Right renal cortex interstitium (tissue), 3 donors: ENCODE measurements at regions not wholly inside any gene's neighbourhood (a gene's known extent, or its start where the extent isn't known, plus 50 kb on each side); places are given as distances from the start of the nearest gene placed in this dataset.
"Not testable (repeated sequence)": the region's sequence is repeated elsewhere in the genome, so short reads cannot be mapped to it uniquely, and the experiment has no call there.

Source experiments
- DNase-seq, 3 donors: peaks; one replicate each; pipeline ENCODE4 v3.0.0-alpha.2; 2013; ENCODE audit warnings: low read depth in 3 of 3, low spot score in 2 of 3

DNA sequence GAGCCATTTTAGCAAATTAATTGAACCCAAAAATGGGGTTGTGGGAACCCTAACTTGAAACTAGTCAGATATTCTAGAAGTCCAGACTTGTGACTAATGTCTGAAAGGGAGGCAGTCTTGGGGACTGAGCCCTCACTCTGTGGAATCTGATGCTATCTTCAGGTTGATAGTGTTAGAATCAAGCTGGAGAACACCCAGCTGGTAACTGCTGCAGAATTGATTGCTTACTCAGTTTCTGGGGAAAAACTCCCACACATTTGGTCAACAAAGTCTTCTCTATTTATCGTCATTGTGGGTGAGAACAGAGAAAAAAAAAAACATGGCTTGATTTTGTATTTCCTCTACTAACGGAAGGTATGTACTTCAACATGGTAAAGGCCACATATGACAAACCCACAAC is 1925.8 kb upstream of the CELF4 start:
- DNase-seq = no peak

DNA sequence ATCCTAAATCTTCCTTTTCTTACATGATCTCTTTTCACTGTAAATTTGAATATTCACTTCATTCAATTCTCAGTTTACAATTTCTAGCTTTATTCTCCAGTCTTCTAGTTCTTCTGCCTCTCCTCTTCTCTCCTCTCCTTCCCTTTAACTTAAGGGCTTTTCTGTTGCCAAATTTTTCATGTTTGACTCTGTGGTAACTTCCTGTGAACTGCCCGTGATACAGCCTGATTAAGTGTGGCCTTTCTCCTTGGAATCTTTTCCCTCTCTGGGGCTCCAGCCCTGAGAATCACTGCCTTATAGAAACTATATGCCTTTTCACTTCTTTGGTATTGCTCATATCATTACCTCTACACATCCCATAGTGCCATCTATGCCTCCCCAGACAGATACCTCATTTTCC is 1923.8 kb upstream of the CELF4 start:
- no peak for DNase-seq

DNA sequence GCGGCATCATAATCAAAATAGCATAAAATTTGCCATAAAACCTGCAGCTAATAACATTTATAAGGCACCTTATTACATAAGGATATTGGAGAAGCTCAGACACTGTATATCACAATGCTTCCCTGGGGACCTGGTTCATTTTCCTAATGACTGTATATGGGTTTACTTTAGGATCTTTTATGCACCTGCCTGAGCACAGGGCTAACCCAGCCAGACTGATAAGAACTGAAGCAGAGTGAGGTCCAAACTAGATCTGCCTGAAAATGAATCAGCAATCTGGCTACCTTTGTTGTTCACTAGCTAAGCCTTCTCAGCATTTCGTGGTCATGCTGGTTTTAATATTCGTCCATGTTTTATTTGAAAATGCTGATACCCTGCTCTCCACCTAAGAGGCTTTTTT is 1922.3 kb upstream of the CELF4 start:
- DNase-seq = no peak

DNA sequence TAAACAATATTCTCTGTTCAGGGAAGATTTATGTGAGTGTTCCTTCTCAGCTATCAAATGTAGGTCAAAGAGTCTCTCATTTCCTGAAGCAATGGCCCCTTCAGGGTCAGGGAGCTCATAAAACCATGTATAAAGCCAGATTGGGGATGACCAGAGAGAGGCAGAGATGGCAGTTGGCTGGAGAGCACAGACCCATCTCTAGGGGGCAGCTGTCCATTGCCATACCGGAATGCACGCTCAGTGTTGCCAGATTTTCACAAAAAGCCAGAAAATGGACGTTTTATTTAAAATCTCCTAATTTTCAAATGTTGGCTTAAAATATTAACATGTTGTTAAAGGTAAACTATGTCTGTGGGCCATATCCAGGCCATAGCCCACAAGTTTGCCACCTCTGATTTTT is 1920.7 kb upstream of the CELF4 start:
- no peak for DNase-seq

DNA sequence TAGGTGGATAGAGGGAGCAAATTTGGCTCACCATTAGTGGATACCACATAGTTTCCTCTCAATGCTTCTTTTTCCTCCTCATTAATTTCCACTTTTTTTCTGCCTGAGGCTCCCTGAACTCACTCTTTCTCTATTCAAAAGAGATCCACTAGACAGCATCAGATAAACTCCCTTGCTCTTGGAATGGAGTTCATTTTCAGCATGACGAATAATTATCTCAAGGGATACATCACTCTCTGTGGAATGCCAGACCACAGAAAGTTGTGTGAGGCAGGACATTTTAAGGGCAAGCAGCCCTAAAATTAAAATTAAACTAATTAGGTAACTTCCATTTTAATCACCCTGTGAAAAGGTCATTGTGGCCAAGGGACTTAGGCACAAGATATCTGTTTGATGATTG is 1920.1 kb upstream of the CELF4 start:
- no peak for DNase-seq

DNA sequence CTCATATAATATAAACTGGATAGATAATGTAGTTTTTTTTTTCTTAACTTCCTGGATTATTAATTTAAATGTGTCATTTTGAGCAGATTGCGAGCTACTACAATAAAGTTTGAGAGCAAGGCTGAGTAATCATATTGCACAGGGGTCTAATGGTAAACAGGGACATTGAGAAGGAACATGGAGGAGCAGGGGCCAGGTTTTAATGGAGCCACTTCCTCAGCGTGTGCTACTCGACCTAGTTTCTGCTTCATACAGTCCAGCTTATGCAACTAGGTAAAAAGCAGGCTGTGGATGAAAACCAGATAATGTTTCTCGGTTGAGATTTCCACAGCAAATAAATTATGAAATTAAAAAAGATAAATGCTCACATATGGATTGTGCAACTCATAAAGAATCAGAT is 1915.7 kb upstream of the CELF4 start:
- DNase-seq = no peak

DNA sequence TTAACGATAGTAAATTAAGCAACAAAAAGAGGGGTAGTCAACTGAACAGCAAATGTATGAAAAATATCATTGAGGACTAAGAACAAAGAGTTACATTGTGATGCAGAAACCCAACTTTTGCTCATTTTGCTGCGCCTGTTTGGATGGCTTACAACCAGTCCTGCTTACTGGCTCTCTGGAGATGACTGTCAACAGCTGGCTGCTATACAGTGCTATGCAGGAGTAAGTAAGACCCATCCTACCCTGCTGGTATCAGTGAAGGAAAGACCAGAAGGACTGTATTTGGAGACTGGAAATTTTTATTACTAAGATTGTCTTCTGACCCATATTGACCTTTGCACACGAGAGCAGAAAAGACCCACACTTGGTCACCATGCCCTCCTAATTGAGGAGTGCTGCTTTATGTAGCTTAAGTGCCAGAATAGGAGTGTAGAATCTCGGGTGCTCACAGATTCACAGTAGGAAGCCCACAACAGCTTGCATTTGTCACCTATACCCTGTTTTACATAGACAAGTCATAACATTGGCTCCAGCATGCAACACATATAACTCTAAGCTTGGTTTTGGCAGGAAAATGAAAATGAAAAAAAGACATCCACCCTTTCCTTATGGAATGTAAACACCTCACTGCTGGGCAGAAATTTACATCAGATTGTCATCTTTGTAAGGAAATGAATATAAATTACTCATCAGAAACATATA is 1915.0 kb upstream of the CELF4 start:
- no peak for DNase-seq

DNA sequence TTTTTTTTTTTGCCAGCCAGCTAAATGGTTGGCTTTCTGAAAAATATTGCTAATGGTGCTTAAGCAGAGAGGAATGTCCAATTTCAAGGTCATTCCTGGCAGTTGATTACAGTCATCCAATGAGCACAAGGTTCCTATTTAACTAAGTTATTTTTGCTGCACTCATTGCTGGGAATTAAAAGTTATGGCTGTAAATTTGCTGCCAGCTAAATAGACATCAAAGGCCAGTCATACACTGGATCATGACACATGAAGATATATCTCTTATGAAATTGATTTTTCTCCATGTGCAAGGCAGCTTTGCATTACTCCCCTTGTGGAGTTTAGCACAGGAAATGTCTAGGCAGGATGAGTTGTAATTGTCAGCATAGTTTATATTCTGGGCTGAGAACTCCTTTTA is 1898.4 kb upstream of the CELF4 start:
- no peak for DNase-seq

DNA sequence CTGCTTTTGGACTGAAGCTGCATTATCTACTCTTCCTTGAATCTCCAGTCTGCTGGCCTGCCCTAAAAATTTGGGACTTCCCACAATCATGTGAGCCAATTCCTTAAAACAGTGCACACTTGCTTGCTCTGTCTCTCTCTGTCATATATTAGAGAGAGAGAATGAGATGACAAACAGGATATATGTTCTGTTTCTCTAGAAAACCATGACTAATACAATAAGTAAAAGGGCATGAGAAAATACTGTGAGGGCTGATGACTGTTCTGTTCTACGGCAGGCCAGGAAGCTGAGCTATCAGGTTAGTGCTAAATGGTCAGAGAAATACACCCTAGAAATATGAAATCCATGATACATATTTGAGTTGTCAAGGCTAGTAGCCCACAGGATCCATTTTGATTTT is 1896.8 kb upstream of the CELF4 start:
- no peak for DNase-seq

DNA sequence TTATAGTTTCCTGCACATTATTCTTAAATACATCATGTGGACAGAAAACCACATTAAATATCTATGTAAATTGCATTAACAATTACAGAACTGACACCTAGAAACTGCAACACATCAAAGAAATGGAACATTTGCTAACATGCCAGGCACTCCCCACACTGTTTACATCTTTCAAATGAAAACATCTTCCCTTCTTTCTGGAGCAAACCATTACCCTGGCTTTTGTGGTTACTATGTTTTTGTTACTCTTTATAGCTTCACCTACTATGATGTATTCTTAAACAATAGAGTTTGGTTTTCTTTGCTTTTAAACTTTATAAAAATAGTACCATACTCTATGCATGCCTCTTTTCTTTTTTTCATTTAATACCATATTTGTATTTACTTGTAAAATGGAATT is 1894.5 kb upstream of the CELF4 start:
- no peak for DNase-seq

DNA sequence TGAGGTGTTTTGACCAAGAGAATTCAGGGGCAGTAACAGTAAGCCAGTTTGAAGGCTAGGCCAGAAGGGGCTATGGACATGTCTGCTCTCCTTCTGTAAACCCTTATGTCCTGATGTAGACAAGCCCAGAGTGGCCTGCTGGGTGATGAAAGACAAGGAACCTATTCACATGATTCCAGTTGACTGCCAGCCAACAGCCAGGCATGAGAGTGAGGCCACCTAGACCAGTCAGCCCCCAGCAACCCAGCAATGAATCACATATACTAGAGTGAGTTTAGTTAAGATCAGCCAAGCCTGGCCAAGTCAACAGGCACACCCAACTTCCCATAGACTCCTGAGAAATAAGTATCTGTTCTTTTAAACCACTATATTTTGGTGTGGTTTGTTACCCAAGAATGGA is 1889.7 kb upstream of the CELF4 start:
- no peak for DNase-seq

DNA sequence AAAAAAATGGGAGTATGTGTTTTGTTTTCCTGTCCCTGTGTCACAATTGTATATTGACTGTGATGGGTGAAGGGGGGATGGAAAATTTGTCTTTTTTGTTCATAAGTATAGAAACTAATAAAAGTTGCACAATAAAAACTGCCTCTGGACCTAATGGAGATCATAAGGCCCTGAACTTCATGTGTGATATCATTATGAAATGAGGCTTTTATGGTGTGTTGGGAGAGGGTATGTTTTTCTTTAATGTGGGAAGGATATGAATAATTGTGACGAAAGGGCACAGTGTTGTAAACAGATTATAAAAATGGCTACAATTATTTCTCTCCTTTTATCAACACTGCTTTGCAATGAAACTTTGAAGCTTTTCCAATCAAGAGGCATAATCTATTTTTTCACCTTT is 1889.3 kb upstream of the CELF4 start:
- DNase-seq = no peak

DNA sequence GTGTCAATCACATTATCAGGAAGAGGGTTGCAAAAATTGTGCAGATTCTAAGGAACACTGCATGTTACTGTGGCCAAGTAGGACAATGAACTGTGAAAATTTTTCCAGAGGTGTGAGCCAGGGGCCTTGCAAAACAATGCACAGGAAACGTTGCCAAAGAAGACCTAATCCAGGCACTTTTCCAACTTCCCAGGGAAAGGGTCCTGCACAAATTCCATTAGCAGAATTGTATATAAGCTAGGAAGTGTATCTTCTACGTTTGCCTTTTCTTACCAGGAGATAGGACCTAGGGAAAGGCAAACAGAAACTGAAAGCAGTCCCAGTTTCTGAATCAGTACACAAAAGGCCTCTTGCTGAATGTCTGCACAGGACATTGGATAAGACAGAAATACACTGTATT is 1888.3 kb upstream of the CELF4 start:
- DNase-seq = peak in 2 of 3 donors; percentile 8 to 15

DNA sequence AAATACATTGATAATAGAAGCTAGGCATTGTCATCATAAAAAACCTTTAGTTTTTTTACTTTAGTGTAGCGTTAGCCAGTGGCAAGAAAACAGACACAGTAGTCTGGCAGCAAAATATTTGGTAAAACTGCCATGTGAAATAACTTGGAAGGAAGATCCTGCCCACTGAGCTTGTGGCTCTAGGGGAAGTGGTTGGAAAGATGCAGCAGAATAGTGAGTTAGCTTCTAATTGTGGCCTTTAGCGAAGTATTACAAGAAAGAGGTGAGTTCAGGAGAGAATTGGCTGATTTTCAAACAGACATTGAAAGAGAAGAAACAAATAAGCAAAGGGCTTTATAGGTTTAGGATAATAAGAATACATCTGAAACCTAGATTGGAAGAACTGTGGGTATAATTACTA is 1887.8 kb upstream of the CELF4 start:
- DNase-seq = no peak

DNA sequence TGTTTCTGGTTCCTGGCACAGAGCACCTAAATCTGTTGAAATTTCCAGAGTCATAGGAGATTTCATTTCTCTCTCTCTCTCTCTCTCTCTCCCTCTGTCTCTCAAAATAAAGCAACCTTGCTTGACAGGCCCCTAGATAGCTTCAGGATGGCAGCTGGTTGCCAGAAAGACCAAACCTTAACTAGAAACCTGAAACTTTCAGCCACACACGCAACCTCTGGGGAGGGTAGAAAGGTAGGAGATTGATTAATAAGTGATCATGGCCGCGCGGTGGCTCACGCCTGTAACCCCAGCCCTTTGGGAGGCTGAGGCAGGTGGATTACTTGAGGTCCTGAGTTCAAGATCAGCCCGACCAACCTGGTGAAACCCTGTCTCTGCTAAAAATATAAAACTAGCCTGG is 1885.4 kb upstream of the CELF4 start:
- no peak for DNase-seq

DNA sequence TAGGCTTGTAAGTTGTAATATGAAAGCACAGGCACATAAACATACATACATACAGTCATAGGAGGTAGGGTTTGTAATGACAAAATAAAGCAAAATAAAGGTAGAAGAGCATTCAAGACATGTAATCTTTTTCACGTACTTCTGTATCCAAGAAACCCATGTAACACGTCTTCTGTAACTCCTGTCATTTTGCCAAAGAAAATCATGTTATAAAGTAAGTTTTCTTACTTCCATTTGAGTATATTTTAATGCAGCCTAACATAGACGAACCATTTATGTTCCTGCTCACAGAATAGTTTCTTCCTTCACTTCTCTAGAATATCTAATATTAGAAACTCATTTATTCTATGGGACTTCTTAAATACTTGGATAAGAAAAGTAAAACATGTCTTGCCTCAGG is 1884.0 kb upstream of the CELF4 start:
- DNase-seq = no peak

DNA sequence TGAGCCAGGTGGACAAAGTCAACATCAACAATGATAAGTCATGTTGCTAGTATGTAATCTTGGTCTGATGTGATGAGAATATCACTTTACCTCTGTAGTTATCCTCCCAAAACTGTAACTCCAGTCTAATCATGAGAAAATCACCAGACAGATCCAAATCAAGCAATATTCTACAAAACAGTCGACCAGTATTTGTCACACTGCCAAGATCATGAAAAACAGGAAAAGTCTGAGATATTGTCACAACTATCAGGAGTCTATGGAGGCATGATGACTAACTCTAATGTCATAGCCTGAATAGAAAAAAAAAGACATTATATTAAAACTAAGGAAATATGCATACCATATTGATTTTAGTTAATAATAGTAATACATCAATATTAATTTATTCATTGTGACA is 1883.3 kb upstream of the CELF4 start:
- DNase-seq = no peak

DNA sequence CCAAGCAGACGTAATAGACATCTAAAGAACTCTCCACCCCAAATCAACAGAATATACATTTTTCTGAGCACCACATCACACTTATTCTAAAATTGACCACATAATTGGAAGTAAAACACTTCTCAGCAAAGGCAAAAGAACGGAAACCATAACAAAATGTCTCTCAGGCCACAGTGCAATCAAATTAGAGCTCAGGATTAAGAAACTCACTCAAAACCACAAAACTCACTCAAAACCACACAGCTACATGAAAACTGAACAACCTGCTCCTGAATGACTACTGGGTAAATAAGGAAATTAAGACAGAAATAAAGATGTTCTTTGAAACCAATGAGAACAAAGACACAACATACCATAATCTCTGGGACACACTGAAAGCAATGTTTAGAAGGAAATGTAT is 1879.4 kb upstream of the CELF4 start:
- DNase-seq = not testable (repeated sequence)

DNA sequence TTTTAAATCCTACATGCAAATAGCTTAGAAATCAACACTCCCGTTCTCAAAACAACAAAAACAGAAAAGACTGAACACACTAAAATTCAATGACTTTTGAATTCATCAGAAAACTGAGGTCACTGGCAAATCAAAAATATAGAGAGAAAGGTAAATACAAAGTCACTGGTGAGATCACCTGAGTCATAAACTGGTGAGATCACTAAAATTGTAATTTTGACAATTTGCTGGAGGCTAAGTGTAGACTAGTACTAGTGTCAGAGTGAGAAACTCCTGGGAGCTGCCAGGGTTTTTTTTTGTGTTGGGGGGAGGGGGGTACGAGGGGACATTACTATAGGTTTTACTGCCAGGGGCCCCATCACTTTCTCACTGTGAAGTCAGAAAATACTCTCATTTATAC is 1876.0 kb upstream of the CELF4 start:
- no peak for DNase-seq

DNA sequence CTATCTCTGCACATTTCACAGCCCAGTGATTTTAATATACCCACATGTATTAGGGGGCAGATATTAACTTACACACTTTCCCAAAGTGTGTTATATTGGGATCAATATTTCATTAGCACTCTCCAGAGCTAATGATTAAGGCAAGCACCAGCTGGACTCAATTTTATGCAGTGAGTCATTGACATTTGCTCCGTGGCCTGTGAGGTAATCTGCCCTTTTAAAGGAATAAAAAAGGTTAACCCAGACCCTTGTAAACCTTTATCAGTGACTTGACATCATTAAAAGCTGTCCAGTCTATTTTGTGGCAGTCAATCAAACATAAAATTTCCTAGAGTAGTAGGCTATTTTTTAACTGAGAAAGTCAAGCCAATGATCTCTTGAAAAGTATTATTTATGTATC is 1870.4 kb upstream of the CELF4 start:
- DNase-seq = no peak

DNA sequence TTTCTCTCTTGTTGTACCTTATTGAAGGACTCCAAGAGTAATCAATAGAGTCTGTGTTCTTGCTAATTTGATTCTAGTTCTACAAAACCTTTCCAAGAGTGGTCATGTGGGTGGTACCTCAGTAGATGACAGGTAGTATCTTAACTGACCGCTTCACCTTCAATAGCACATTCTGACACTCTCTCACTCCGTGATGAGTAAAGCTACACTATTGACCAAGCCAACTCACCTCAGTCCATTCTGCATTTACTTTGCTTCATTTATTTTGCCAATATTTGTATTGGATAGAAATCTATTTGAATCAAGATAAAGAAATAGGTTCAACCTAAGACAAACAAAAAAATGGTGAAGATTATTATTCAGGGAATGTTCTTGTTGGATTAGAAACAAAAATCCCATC is 1869.6 kb upstream of the CELF4 start:
- DNase-seq = no peak

DNA sequence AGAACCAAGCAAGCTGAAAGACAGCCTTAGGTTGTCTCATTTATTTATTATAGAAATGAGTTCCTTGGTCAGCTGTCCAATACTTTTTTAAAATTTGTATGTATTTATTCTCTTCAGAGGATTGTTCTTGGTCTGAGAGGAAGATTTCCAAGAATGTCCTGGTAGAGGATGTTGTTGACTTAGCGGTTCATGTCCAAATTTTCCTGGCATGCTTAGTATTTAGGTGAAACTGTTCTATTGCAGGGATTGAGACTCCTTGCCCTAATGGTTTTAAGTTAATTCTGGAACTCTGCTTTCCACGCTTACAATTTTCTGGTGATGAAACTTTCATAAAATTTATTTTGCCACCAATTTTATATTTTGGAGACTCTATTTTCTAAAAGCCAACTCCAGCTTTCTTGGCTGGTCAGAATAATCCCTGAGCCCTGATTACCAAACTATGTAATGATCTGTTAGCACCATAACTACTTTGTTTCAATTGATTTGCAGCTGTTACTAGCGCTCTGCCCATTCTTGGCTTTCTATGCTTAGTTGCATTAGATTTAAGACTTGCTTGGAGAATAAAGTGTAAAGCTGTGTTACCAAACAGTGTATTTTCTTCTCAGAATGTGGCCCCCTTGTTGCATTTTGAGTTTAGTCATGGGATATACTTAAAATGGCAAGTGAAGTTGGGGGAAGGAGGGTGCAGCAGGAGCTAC is 1868.8 kb upstream of the CELF4 start:
- no peak for DNase-seq
